Liver (tissue), 8 donors: ENCODE measurements at regions not wholly inside any gene's neighbourhood (a gene's known extent, or its start where the extent isn't known, plus 50 kb on each side); places are given as distances from the start of the nearest gene placed in this dataset.
"Not testable (repeated sequence)": the region's sequence is repeated elsewhere in the genome, so short reads cannot be mapped to it uniquely, and the experiment has no call there.

Experiments
- DNase-seq: peaks from one replicate; pipeline ENCODE4 v3.0.0-alpha.2; 2017; ENCODE audit warnings: low spot score
- H3K27ac ChIP-seq, 2 donors: one replicate each; pipeline ENCODE4 v1.7.0; 2013; ENCODE audit warnings: inconsistent platforms in 2 of 2, low read length in 2 of 2, control low read depth in 1 of 2, low read depth in 1 of 2, mild to moderate bottlenecking in 1 of 2
- H3K27me3 ChIP-seq, 4 donors: one replicate each; pipeline versions ENCODE4 v1.6.1 to v1.7.0; 2013; ENCODE audit warnings: low read length in 3 of 4, inconsistent platforms in 1 of 4, mild to moderate bottlenecking in 1 of 4, moderate library complexity in 1 of 4; ENCODE audit not compliant: control insufficient read depth in 4 of 4, insufficient read depth in 4 of 4
- H3K36me3 ChIP-seq, 4 donors: one replicate each; pipeline versions ENCODE4 v1.6.1 to v1.7.0; 2013; ENCODE audit warnings: low read length in 3 of 4, mild to moderate bottlenecking in 3 of 4, low read depth in 1 of 4, moderate library complexity in 1 of 4; ENCODE audit not compliant: control insufficient read depth in 4 of 4, insufficient read depth in 3 of 4
- H3K4me1 ChIP-seq, 4 donors: one replicate each; pipeline versions ENCODE4 v1.6.1 to v1.7.0; 2013; ENCODE audit warnings: low read length in 3 of 4, mild to moderate bottlenecking in 3 of 4, moderate library complexity in 1 of 4; ENCODE audit not compliant: control insufficient read depth in 4 of 4, insufficient read depth in 4 of 4
- H3K4me3 ChIP-seq, 3 donors: one replicate each; pipeline versions ENCODE4 v1.6.1 to v1.7.0; 2013; ENCODE audit warnings: low read length in 3 of 3, control low read depth in 1 of 3, low read depth in 1 of 3, mild to moderate bottlenecking in 1 of 3
- H3K9ac ChIP-seq, 2 donors: one replicate each; pipeline ENCODE4 v1.7.0; 2013; ENCODE audit warnings: low read length in 2 of 2, mild to moderate bottlenecking in 2 of 2, moderate library complexity in 2 of 2, control low read depth in 1 of 2, low read depth in 1 of 2
- H3K9me3 ChIP-seq, 4 donors: one replicate each; pipeline versions ENCODE4 v1.6.1 to v1.7.0; 2013; ENCODE audit warnings: low read length in 3 of 4; ENCODE audit not compliant: control insufficient read depth in 4 of 4
- ATF3 ChIP-seq: IDR thresholded peaks from 2 replicates; pipeline ENCODE4 v1.6.1; 2016; ENCODE audit warnings: antibody characterized with exemption
- CTCF ChIP-seq: fragments of 150-350 bp; IDR thresholded peaks from 2 replicates; pipeline ENCODE4 v1.5.1; 2017; ENCODE audit warnings: improper control_type of control experiment, low read depth, low read length; ENCODE audit not compliant: missing input control
- EGR1 ChIP-seq, 2 donors: IDR thresholded peaks; 2 replicates each; pipeline ENCODE4 v1.6.1; 2016 to 2018; ENCODE audit warnings: antibody characterized with exemption in 2 of 2, low read depth in 2 of 2
- FOXA1 ChIP-seq: IDR thresholded peaks from 2 replicates; pipeline ENCODE4 v1.6.1; 2016; ENCODE audit warnings: antibody characterized with exemption
- FOXA2 ChIP-seq: IDR thresholded peaks from 2 replicates; pipeline ENCODE4 v1.6.1; 2016; ENCODE audit warnings: antibody characterized with exemption
- GABPA ChIP-seq, 2 donors: IDR thresholded peaks in 1 of 2; conservative IDR thresholded peaks in 1 of 2; 2 replicates each; pipeline ENCODE4 v1.6.1; 2016; ENCODE audit warnings: antibody characterized with exemption in 2 of 2, mild to moderate bottlenecking in 1 of 2, moderate library complexity in 1 of 2
- HNF4A ChIP-seq, 2 donors: conservative IDR thresholded peaks; 2 replicates each; pipeline ENCODE4 v1.6.1; 2016; ENCODE audit warnings: antibody characterized with exemption in 2 of 2, mild to moderate bottlenecking in 2 of 2
- HNF4G ChIP-seq: IDR thresholded peaks from 2 replicates; pipeline ENCODE4 v1.6.1; 2016; ENCODE audit warnings: antibody characterized with exemption
- JUND ChIP-seq, 2 donors: IDR thresholded peaks; 2 replicates each; pipeline ENCODE4 v1.6.1; 2016; ENCODE audit warnings: antibody characterized with exemption in 2 of 2
- MAX ChIP-seq: IDR thresholded peaks from 2 replicates; pipeline ENCODE4 v1.6.1; 2016; ENCODE audit warnings: antibody characterized with exemption
- NR2F2 ChIP-seq: IDR thresholded peaks from 2 replicates; pipeline ENCODE4 v1.6.1; 2016; ENCODE audit warnings: antibody characterized with exemption
- RAD21 ChIP-seq, 2 donors: IDR thresholded peaks; 2 replicates each; pipeline ENCODE4 v1.6.1; 2016; ENCODE audit warnings: antibody characterized with exemption in 2 of 2, mild to moderate bottlenecking in 2 of 2
- RXRA ChIP-seq, 2 donors: IDR thresholded peaks; 2 replicates each; pipeline ENCODE4 v1.6.1; 2017 to 2018; ENCODE audit warnings: antibody characterized with exemption in 2 of 2, mild to moderate bottlenecking in 1 of 2
- SP1 ChIP-seq: IDR thresholded peaks from 2 replicates; pipeline ENCODE4 v1.6.1; 2018; ENCODE audit warnings: antibody characterized with exemption, mild to moderate bottlenecking
- TAF1 ChIP-seq: conservative IDR thresholded peaks from 2 replicates; pipeline ENCODE4 v1.6.1; 2016; ENCODE audit warnings: antibody characterized with exemption, mild to moderate bottlenecking
- YY1 ChIP-seq: IDR thresholded peaks from 2 replicates; pipeline ENCODE4 v1.6.1; 2016; ENCODE audit warnings: antibody characterized with exemption, mild to moderate bottlenecking
- WGBS: extraction: QIAGEN DNeasy Blood & Tissue Kit; methylation state at CpG from one replicate; pipeline ENCODE4 v1.1.7; 2013; 5-methylcytosine and 5-hydroxymethylcytosine counted together
- TF ChIP-seq, protein P1 (sequence below): IDR thresholded peaks from 2 replicates; pipeline ENCODE4 v1.6.1; 2016; ENCODE audit warnings: antibody characterized with exemption, mild to moderate bottlenecking
- TF ChIP-seq, protein P2 (sequence below): IDR thresholded peaks from 2 replicates; pipeline ENCODE4 v1.6.1; 2016; ENCODE audit warnings: antibody characterized with exemption
- donor health status: healthy.
- donor health status: healthy.
- donor health status: healthy.
- donor health status: healthy.
- donor health status: healthy.

DNA sequence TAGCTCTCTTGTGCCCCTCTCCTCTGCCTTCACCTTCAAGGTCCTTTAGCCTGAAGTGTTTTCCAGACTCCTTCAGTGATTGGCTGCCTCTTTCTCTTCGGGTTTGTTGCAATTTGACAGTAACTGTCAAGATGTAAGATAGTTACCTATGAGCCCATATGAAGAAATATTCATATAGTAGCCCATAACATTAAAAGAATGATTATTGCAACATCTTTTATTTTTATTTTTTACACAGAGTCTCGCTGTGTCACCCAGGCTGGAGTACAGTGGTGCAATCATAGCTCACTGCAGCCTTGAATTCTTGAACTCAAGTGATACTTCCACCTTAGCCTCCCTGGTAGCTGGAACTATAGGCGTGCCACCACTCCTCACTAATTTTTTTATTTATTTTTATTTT is 80.5 kb downstream of the FOXI3 start:
- no peaks in the 10 kb centered on the region for H3K4me1 ChIP-seq
- H3K9me3 ChIP-seq = no peaks in the 10 kb centered on the region
- no peak overlapping the region for H3K27ac ChIP-seq
- no peak for DNase-seq
- H3K36me3 ChIP-seq = no peaks in the 10 kb centered on the region
- WGBS = 76% methylated on average over 3 of the region's 3 CpGs
- TF ChIP-seq HNF4A (conservative IDR thresholded peaks at IDR 0.05) (no peak), TAF1 (no peak), YY1 (no peak), FOXA2 (no peak), CTCF (no peak), MAX (no peak), HNF4G (no peak), FOXA1 (no peak), RXRA (IDR thresholded peaks at IDR 0.05) (no peak), ATF3 (no peak), GABPA (IDR thresholded peaks at IDR 0.05 in 1 of 2, conservative IDR thresholded peaks at IDR 0.05 in 1 of 2) (no peak), RAD21 (IDR thresholded peaks at IDR 0.05) (no peak), SP1 (no peak), NR2F2 (no peak), EGR1 (IDR thresholded peaks at IDR 0.05; ENCODE audit: low read depth in 2 of 2) (no peak), JUND (IDR thresholded peaks at IDR 0.05) (no peak)
- TF ChIP-seq, protein P1, sequence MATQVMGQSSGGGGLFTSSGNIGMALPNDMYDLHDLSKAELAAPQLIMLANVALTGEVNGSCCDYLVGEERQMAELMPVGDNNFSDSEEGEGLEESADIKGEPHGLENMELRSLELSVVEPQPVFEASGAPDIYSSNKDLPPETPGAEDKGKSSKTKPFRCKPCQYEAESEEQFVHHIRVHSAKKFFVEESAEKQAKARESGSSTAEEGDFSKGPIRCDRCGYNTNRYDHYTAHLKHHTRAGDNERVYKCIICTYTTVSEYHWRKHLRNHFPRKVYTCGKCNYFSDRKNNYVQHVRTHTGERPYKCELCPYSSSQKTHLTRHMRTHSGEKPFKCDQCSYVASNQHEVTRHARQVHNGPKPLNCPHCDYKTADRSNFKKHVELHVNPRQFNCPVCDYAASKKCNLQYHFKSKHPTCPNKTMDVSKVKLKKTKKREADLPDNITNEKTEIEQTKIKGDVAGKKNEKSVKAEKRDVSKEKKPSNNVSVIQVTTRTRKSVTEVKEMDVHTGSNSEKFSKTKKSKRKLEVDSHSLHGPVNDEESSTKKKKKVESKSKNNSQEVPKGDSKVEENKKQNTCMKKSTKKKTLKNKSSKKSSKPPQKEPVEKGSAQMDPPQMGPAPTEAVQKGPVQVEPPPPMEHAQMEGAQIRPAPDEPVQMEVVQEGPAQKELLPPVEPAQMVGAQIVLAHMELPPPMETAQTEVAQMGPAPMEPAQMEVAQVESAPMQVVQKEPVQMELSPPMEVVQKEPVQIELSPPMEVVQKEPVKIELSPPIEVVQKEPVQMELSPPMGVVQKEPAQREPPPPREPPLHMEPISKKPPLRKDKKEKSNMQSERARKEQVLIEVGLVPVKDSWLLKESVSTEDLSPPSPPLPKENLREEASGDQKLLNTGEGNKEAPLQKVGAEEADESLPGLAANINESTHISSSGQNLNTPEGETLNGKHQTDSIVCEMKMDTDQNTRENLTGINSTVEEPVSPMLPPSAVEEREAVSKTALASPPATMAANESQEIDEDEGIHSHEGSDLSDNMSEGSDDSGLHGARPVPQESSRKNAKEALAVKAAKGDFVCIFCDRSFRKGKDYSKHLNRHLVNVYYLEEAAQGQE = no peak
- TF ChIP-seq, protein P2, sequence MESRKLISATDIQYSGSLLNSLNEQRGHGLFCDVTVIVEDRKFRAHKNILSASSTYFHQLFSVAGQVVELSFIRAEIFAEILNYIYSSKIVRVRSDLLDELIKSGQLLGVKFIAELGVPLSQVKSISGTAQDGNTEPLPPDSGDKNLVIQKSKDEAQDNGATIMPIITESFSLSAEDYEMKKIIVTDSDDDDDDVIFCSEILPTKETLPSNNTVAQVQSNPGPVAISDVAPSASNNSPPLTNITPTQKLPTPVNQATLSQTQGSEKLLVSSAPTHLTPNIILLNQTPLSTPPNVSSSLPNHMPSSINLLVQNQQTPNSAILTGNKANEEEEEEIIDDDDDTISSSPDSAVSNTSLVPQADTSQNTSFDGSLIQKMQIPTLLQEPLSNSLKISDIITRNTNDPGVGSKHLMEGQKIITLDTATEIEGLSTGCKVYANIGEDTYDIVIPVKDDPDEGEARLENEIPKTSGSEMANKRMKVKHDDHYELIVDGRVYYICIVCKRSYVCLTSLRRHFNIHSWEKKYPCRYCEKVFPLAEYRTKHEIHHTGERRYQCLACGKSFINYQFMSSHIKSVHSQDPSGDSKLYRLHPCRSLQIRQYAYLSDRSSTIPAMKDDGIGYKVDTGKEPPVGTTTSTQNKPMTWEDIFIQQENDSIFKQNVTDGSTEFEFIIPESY = no peak
- no peaks in the 10 kb centered on the region for H3K27me3 ChIP-seq
- H3K9ac ChIP-seq = no peak overlapping the region
- no peak overlapping the region for H3K4me3 ChIP-seq

DNA sequence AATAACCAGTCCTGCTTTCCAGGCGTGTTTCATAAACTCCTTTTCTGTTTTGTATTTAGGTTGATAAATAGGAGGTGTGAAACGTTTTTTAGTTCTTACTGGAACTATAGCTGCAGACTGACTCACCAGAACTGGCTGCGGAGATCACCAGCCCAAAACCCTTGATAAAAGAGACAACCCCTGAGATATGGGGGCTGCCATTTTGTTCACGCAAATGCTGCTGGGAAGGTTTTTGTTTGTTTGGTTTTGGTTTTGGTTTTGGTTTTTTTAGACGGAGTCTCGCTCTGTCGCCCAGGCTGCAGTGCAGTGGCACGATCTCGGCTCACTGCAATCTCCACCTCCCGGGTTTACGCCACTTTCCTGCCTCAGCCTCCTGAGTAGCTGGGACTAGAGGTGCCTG is 87.1 kb downstream of the FOXI3 start:
- H3K4me3 ChIP-seq, H3K36me3 ChIP-seq, H3K9ac ChIP-seq, DNase-seq, H3K9me3 ChIP-seq, H3K27ac ChIP-seq, H3K27me3 ChIP-seq, H3K4me1 ChIP-seq: not testable (repeated sequence)
- WGBS = 85% methylated on average over 11 of the region's 11 CpGs
